GM12864 (cell line): ENCODE measurements at regions not wholly inside any gene's neighbourhood (a gene's known extent, or its start where the extent isn't known, plus 50 kb on each side); places are given as distances from the start of the nearest gene placed in this dataset.

Source experiments
- DNase-seq: peaks from one replicate; pipeline ENCODE4 v3.0.0-alpha.2; 2011; ENCODE audit warnings: low read depth
- H3K4me3 ChIP-seq: 2 replicates; pipeline ENCODE4 v1.5.1; 2011; ENCODE audit warnings: mild to moderate bottlenecking, low read depth, low read length, control low read depth
- TF ChIP-seq, protein P1 (sequence below): IDR thresholded peaks from 2 replicates; pipeline ENCODE4 v1.5.1; 2011; ENCODE audit warnings: low read depth, mild to moderate bottlenecking, moderate library complexity, low read length, control low read depth, inconsistent platforms; ENCODE audit errors: missing control alignments

DNA sequence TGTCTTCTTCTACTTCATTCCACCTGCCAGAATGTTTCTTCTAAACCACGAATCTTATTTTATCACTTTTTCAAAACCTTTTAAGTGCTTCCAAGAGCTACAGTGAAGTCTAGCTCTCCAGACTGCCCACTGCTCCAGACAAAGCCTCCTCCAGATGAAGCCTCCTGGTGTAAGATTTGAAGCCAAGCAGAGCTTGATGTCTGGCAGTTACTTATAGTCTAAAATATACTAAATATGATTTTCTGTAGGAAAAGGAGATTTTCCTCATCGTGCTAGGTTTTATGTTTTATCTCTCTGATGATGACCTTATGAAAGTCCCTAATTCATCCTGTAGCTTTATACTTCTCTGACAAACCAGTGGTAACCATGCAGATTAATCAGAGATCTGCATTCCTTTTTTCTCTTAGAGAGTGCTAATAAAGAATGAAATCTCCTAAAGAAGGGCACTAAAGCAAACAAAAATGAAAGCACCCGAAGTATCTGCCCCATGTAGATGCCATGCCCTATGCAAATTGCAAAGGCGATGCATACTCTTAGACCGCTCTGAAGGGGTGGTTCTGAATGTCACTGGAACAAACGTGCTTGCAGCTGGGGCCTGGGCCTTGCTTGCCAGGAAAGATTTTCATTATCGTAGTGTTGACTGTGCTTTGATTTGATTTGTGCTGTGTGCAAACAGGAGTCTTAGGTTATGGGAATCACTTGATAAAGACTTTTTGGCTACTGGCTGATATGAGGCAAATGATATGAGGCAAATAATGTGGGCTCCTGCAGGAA lies 314.2 kb downstream of the PID1 start:
- no peak overlapping the region for H3K4me3 ChIP-seq
- TF ChIP-seq, protein P1, sequence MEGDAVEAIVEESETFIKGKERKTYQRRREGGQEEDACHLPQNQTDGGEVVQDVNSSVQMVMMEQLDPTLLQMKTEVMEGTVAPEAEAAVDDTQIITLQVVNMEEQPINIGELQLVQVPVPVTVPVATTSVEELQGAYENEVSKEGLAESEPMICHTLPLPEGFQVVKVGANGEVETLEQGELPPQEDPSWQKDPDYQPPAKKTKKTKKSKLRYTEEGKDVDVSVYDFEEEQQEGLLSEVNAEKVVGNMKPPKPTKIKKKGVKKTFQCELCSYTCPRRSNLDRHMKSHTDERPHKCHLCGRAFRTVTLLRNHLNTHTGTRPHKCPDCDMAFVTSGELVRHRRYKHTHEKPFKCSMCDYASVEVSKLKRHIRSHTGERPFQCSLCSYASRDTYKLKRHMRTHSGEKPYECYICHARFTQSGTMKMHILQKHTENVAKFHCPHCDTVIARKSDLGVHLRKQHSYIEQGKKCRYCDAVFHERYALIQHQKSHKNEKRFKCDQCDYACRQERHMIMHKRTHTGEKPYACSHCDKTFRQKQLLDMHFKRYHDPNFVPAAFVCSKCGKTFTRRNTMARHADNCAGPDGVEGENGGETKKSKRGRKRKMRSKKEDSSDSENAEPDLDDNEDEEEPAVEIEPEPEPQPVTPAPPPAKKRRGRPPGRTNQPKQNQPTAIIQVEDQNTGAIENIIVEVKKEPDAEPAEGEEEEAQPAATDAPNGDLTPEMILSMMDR, result no peak
- DNase-seq, result no peak

DNA sequence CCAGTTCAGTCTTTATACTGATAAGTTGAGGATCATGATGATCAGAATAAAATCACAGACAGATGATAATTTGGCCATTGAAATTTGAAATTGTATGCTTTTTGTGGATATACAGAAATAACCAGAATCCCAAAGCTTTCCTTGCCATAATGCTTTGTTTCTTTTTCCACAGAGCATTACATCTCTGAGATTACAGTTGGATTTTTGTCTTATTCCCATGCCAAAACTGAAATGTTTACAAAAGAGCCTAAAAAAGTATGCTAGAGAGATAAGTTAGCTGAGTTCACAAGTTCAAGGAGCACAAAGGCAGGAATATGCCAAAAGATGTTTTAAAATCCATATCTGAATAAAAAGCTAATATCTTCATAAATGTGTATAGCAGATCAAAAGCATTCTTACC lies 321.3 kb downstream of the PID1 start:
- no peak for DNase-seq
- TF ChIP-seq, protein P1, result no peak

DNA sequence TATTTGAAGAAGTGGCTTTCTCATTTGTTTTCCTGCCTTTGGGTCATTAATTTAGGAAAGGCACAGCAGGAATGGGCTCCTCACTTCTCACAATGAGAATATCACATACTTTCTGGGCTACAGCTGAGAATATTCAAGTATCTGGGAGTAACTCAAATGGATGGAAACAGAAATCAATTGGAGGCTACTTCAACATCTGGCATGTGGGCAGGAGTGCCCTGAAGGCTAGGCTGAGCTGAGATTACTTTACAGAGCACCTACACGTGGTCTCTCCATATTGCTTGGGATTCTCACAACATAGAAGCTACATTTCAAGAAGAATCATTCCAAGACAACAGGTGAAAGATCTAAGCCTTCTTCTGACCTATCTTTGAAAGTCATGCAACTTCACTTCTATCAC lies 325.4 kb downstream of the PID1 start:
- TF ChIP-seq, protein P1, result no peak
- no peak overlapping the region for H3K4me3 ChIP-seq
- no peak for DNase-seq

More for the DNA sequence above, 321.3 kb downstream of the PID1 start:
- no peak overlapping the region for H3K4me3 ChIP-seq

DNA sequence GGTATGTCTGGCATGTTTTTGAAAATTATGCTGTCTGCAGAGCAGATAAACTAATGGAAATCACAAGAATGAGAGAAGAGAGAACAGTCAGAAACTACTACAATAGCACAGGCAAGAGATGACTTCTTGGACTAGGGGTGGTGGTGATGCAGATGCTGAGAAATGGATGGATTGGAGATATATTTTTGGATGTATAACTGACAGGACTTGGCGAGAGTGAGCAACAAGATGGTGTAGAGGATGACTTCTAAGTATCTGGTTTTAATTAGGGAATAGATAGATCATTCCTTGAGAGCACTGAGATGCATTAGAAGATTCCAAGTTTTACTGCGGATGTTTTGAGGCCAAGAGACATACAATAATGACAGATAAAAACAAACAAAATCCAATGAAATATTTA lies 328.2 kb downstream of the PID1 start:
- DNase-seq, result no peak
- TF ChIP-seq, protein P1, result no peak
- H3K4me3 ChIP-seq, result no peak overlapping the region

DNA sequence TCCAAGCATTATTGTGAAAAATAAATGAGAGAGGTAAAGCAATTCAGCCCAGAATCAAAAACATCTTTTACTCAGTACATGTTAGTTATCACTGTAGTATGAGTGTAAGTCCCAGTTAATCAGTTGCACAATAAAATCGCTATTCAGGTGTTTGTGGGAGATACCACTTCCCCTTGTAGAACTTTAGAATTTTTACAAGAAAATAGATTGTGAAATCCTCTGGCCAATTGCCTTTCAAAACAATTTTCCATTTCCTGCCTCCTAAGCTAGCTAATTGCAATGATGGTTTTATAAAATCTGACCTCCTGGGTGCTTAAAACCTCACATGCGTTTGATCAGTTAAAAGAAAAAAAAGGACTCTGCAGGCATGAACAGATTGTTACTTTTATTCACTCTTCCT lies 332.5 kb downstream of the PID1 start:
- H3K4me3 ChIP-seq, result no peak overlapping the region
- TF ChIP-seq, protein P1, result no peak
- no peak for DNase-seq

DNA sequence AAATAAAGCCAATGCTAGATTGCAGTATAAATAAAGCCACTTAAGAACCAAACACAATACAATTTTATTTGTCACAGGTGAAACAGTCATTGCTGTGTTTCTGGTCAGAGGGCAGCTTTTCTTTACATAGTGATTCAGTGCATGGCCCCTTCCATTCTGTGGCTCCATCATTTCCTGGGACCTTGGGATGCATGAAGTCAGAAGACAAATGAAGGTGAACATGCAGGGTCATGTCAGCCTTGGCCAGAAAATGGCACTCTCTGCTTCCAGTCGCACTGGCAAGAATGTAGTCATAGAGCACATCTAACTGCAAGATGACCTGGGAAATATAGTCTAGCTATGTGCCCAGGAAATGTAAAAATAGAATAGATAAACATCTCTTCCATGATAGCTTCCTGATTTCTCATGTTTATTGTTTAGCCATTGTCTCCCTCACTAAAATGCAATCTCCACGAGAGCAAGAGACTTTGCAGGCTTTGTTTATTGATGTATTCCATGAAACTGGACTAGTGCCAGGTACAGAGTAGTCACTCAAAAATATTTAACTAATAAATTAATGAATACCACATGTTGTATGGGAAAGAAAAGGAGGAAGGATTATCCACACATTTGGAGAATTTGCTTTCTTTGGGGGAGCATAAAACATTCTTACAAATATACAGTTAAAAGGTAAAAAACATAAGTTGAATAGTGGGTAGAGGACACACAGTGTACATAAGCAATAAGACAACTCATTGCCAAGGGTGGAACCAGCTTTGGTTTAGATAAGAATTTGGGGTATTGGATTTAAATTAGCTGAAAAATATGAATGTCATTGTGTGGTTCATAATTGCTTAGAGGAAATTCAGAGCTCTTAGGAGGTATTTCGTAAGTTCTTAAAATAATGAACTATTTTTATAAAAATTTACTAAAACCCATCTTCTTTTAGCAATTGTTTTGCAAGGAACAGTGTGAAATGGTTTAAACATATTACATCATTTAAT lies 343.8 kb downstream of the PID1 start:
- H3K4me3 ChIP-seq, result no peak overlapping the region
- TF ChIP-seq, protein P1, result no peak
- no peak for DNase-seq
